ENCODE measurements at regions not wholly inside any gene's neighbourhood (a gene's known extent, or its start where the extent isn't known, plus 50 kb on each side); places are given as distances from the start of the nearest gene placed in this dataset.
"Not testable (repeated sequence)": the region's sequence is repeated elsewhere in the genome, so short reads cannot be mapped to it uniquely, and the experiment has no call there.

GRCh38 chr11:81197396-81197795 is 1536.3 kb downstream of the FAM181B start:
- CTCF ChIA-PET: no interaction called here
- intact Hi-C loops (cut with micrococcal nuclease): no loop called here
- Mint-ChIP-seq H3K27me3 (ENCODE audit: insufficient read depth, unreplicated experiment) (no peaks in the 10 kb centered on the region), H3K4me1 (ENCODE audit: insufficient read depth, unreplicated experiment) (no peaks in the 10 kb centered on the region), H3K4me3 (ENCODE audit: unreplicated experiment) (no peak overlapping the region), H3K27ac (ENCODE audit: low read depth, unreplicated experiment) (no peak overlapping the region), H3K36me3 (ENCODE audit: insufficient read depth, unreplicated experiment) (no peaks in the 10 kb centered on the region), H3K9me3 (ENCODE audit: unreplicated experiment) (no peaks in the 10 kb centered on the region)
- POLR2A ChIA-PET: no interaction called here
- no peak for TF ChIP-seq CTCF (IDR thresholded peaks at IDR 0.05; ENCODE audit: unreplicated experiment)
- no TSS peak for BruUV-seq (replicated peaks)
- DNase-seq (ENCODE audit: unreplicated experiment): no peak

GRCh38 chr11:81192516-81192915 is 1541.1 kb downstream of the FAM181B start:
- no peak for TF ChIP-seq CTCF (IDR thresholded peaks at IDR 0.05; ENCODE audit: unreplicated experiment)
- intact Hi-C loops (cut with micrococcal nuclease): no loop called here
- DNase-seq (ENCODE audit: unreplicated experiment): no peak
- ChIA-PET CTCF (interaction anchor here (1.2 kb wide), 1 partner anchor 18 kb away, joined by 3 read pairs; no protein-coding TSS in a partner anchor), POLR2A (no interaction called here)
- Mint-ChIP-seq H3K27ac (ENCODE audit: low read depth, unreplicated experiment) (no peak overlapping the region), H3K9me3 (ENCODE audit: unreplicated experiment) (peaks cover 5% of the 10 kb centered on the region), H3K4me1 (ENCODE audit: insufficient read depth, unreplicated experiment) (no peaks in the 10 kb centered on the region), H3K27me3 (ENCODE audit: insufficient read depth, unreplicated experiment) (peaks cover 30% of the 10 kb centered on the region), H3K36me3 (ENCODE audit: insufficient read depth, unreplicated experiment) (no peaks in the 10 kb centered on the region), H3K4me3 (ENCODE audit: unreplicated experiment) (no peak overlapping the region)
- no TSS peak for BruUV-seq (replicated peaks)

GRCh38 chr11:81190546-81190945 is 1543.1 kb downstream of the FAM181B start:
- Mint-ChIP-seq H3K4me3 (ENCODE audit: unreplicated experiment) (no peak overlapping the region), H3K27me3 (ENCODE audit: insufficient read depth, unreplicated experiment) (peaks cover 38% of the 10 kb centered on the region), H3K36me3 (ENCODE audit: insufficient read depth, unreplicated experiment) (no peaks in the 10 kb centered on the region), H3K9me3 (ENCODE audit: unreplicated experiment) (peaks cover 11% of the 10 kb centered on the region), H3K4me1 (ENCODE audit: insufficient read depth, unreplicated experiment) (no peaks in the 10 kb centered on the region), H3K27ac (ENCODE audit: low read depth, unreplicated experiment) (no peak overlapping the region)
- TF ChIP-seq CTCF (IDR thresholded peaks at IDR 0.05; ENCODE audit: unreplicated experiment): no peak
- intact Hi-C loops (cut with micrococcal nuclease): no loop called here
- no TSS peak for BruUV-seq (replicated peaks)
- ChIA-PET POLR2A (no interaction called here), CTCF (no interaction called here)
- DNase-seq (ENCODE audit: unreplicated experiment): no peak

GRCh38 chr11:81187033-81187432 is 1546.6 kb downstream of the FAM181B start:
- H3K27ac Mint-ChIP-seq (ENCODE audit: low read depth, unreplicated experiment); CTCF ChIA-PET: not testable (repeated sequence)
- H3K27me3 Mint-ChIP-seq (ENCODE audit: insufficient read depth, unreplicated experiment): peaks cover 44% of the 10 kb centered on the region

More at GRCh38 chr11:81187033-81187432, 1546.6 kb downstream of the FAM181B start:
- BruUV-seq (replicated peaks); intact Hi-C loops (cut with micrococcal nuclease); H3K4me1 Mint-ChIP-seq (ENCODE audit: insufficient read depth, unreplicated experiment); H3K4me3 Mint-ChIP-seq (ENCODE audit: unreplicated experiment); H3K36me3 Mint-ChIP-seq (ENCODE audit: insufficient read depth, unreplicated experiment); POLR2A ChIA-PET; DNase-seq (ENCODE audit: unreplicated experiment): not testable (repeated sequence)
- peaks cover 16% of the 10 kb centered on the region for H3K9me3 Mint-ChIP-seq (ENCODE audit: unreplicated experiment)

All from MCF 10A (cell line).